Activated naive CD8-positive, alpha-beta T cell treated with anti-CD3 and anti-CD28 coated beads, Interleukin-2, amount 10 ng/mL, durations not matched to agents 7 days and 5 days (primary cell): ENCODE measurements at regions not wholly inside any gene's neighbourhood (a gene's known extent, or its start where the extent isn't known, plus 50 kb on each side); places are given as distances from the start of the nearest gene placed in this dataset.

ENCODE experiments used
- ATAC-seq: fragments of 150-1000 bp; cut with Tn5 transposase; one replicate; pipeline ENCODE4 v1.10.0; 2021; ENCODE audit warnings: low read depth, moderate library complexity
- POLR2A ChIA-PET: fragments of 350-600 bp; sonication (Branson Sonifier 250); formaldehyde crosslinking; loops from one replicate; lab custom pipeline; 2021; ENCODE audit warnings: antibody characterized with exemption; lab: Charles Lee
- DNase-seq: peaks from one replicate; pipeline ENCODE4 v3.0.0; 2021
- H3K27ac Mint-ChIP-seq: one replicate; pipeline ENCODE4 v1.8.0; 2022; ENCODE audit warnings: mild to moderate bottlenecking, mixed read lengths
- H3K27me3 Mint-ChIP-seq: one replicate; pipeline ENCODE4 v1.8.0; 2022; ENCODE audit warnings: mild to moderate bottlenecking, moderate library complexity, mixed read lengths
- H3K36me3 Mint-ChIP-seq: one replicate; pipeline ENCODE4 v1.8.0; 2021; ENCODE audit warnings: mild to moderate bottlenecking, mixed read lengths
- H3K4me1 Mint-ChIP-seq: one replicate; pipeline ENCODE4 v1.8.0; 2021; ENCODE audit warnings: mixed read lengths
- H3K4me3 Mint-ChIP-seq: one replicate; pipeline ENCODE4 v1.8.0; 2022; ENCODE audit warnings: mild to moderate bottlenecking, moderate library complexity, mixed read lengths
- H3K9me3 Mint-ChIP-seq: one replicate; pipeline ENCODE4 v1.8.0; 2021; ENCODE audit warnings: mixed read lengths

GRCh38 chr1:70528590-70529333, 117.7 kb downstream of the CTH start:
- Mint-ChIP-seq H3K27ac (no peak overlapping the region), H3K4me1 (peaks cover 2% of the 10 kb centered on the region), H3K9me3 (no peaks in the 10 kb centered on the region), H3K4me3 (no peak overlapping the region), H3K27me3 (peaks cover 28% of the 10 kb centered on the region), H3K36me3 (no peaks in the 10 kb centered on the region)
- DNase-seq (no peak), ATAC-seq (peak; percentile 47)
- POLR2A ChIA-PET, result interaction anchor here (0.7 kb wide), 1 partner anchor 83 kb away, joined by 3 read pairs; no protein-coding TSS in a partner anchor

GRCh38 chr1:70536708-70537366, 125.8 kb downstream of the CTH start:
- Mint-ChIP-seq H3K9me3 (no peaks in the 10 kb centered on the region), H3K36me3 (no peaks in the 10 kb centered on the region), H3K4me3 (no peak overlapping the region), H3K27ac (no peak overlapping the region), H3K27me3 (peaks cover 20% of the 10 kb centered on the region), H3K4me1 (no peaks in the 10 kb centered on the region)
- POLR2A ChIA-PET, result no interaction called here
- ATAC-seq (no peak), DNase-seq (no peak)

DNA sequence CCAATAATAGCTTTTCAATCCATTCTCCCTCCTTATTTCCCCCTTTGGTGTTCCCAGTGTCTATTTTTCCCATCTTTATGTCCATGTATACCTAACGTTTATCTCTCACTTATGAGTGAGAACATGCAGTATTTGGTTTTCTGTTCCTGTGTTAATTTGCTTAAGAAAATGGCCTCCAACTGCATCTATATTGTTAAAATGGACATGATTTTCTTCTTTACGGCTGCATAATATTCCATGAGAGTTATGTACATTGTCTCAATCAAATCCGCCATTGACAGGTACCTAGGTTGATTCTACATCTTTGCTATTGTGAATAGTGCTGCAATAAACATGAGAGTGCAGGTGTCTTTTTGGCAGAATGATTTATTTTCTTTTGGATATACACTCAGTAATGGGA, 126.7 kb downstream of the CTH start:
- ATAC-seq, result no peak
- H3K36me3 Mint-ChIP-seq, result no peaks in the 10 kb centered on the region
- H3K4me3 Mint-ChIP-seq, result no peak overlapping the region
- DNase-seq, result no peak
- H3K27me3 Mint-ChIP-seq, result peaks cover 24% of the 10 kb centered on the region
- no peaks in the 10 kb centered on the region for H3K4me1 Mint-ChIP-seq
- no peak overlapping the region for H3K27ac Mint-ChIP-seq
- H3K9me3 Mint-ChIP-seq, result no peaks in the 10 kb centered on the region
- POLR2A ChIA-PET, result no interaction called here

DNA sequence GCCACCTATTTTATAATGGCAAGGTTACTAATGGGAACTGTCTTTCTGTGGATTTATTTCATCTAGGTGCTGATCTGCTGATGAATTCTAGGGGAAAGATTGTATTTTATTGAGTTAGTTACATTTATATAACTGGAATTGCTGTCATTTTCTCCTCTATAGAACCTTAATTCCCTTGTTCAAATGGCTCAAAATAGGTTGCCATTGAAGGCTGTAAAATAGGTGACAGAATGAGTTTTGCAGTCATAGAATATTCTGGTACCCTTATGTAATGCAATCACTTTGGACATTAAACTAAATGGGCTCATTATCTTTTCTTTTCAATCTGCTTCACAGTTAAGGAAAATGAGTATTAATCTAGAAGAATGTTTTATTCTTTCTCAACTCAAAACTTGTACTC, 131.0 kb downstream of the CTH start:
- no peak overlapping the region for H3K4me3 Mint-ChIP-seq
- no peaks in the 10 kb centered on the region for H3K9me3 Mint-ChIP-seq
- DNase-seq (no peak), ATAC-seq (no peak)
- H3K27me3 Mint-ChIP-seq, result peaks cover 19% of the 10 kb centered on the region
- H3K4me1 Mint-ChIP-seq, result no peaks in the 10 kb centered on the region
- H3K36me3 Mint-ChIP-seq, result no peaks in the 10 kb centered on the region
- POLR2A ChIA-PET, result no interaction called here
- H3K27ac Mint-ChIP-seq, result no peak overlapping the region

DNA sequence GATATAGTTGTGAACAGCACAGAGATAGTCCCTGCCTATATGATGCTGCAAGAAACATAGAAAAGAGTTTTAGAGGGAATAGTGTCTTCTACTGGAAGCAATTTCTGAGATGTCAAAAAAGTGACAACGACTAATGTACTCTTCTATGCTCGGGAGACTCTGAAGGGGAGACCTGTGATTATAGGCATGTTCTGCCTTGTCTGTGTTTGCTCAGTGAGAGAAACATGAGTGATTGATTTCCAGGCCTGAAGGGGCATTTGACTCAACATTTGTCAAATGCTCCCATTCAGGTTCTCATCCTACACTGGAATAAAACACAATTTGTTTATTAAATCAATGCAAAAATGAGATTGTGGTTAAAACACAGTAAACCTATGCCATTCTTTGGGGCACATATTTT, 131.8 kb downstream of the CTH start:
- no peaks in the 10 kb centered on the region for H3K4me1 Mint-ChIP-seq
- POLR2A ChIA-PET, result no interaction called here
- no peak overlapping the region for H3K27ac Mint-ChIP-seq

DNA sequence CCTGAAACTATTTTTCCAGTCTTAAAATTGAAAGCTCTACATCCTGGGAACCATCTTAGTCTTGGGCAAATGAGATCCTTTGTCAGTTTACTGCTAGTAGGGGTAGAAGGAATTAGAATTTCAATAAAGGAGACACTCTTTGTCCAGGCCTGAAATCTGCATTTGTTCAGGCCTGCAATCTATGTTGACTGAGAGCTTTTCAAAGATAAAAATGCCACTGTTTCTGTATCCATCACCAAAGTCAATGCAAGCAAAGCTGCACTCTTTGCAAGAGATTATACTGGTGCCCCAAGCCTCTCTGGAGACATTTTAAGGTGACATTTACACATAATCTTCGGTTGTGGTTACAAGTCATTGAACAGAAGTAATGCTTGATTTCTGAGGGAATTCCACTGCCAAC, 135.7 kb downstream of the CTH start:
- Mint-ChIP-seq H3K9me3 (no peaks in the 10 kb centered on the region), H3K27me3 (peaks cover 11% of the 10 kb centered on the region), H3K4me1 (no peaks in the 10 kb centered on the region), H3K27ac (no peak overlapping the region), H3K4me3 (no peak overlapping the region), H3K36me3 (no peaks in the 10 kb centered on the region)
- DNase-seq (no peak), ATAC-seq (no peak)
- POLR2A ChIA-PET, result no interaction called here

More for the DNA sequence above, 131.8 kb downstream of the CTH start:
- Mint-ChIP-seq H3K4me3 (no peak overlapping the region), H3K36me3 (no peaks in the 10 kb centered on the region), H3K9me3 (no peaks in the 10 kb centered on the region), H3K27me3 (peaks cover 18% of the 10 kb centered on the region)
- DNase-seq (no peak), ATAC-seq (no peak)

GRCh38 chr1:70552662-70553566, 141.8 kb downstream of the CTH start:
- Mint-ChIP-seq H3K36me3 (no peaks in the 10 kb centered on the region), H3K4me1 (no peaks in the 10 kb centered on the region), H3K9me3 (no peaks in the 10 kb centered on the region), H3K27me3 (peaks cover 14% of the 10 kb centered on the region), H3K27ac (no peak overlapping the region), H3K4me3 (no peak overlapping the region)
- DNase-seq (no peak), ATAC-seq (no peak)
- POLR2A ChIA-PET, result no interaction called here

GRCh38 chr1:70553567-70553956, 142.5 kb downstream of the CTH start:
- Mint-ChIP-seq H3K4me1 (no peaks in the 10 kb centered on the region), H3K4me3 (no peak overlapping the region), H3K9me3 (no peaks in the 10 kb centered on the region), H3K27me3 (peaks cover 14% of the 10 kb centered on the region), H3K36me3 (no peaks in the 10 kb centered on the region), H3K27ac (no peak overlapping the region)
- POLR2A ChIA-PET, result no interaction called here
- ATAC-seq (no peak), DNase-seq (no peak)

DNA sequence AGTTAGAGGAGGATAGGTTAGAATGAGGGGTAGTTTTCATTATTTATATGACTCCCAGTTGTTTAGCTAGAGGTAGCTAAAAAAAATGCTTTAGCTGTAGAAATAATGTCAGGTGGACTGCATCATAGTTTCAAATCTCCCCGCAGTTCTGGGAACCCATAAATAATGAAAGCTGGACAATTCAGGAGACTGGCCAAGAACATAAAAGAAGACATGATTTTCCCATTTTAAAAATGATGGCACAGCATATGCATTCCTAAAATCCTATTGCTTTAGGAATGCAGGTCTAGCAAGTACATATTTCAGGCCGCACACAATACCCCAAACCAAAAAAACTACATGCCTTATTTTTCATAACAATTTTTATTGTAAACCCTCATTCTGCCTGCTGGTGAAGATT, 143.3 kb downstream of the CTH start:
- peaks cover 14% of the 10 kb centered on the region for H3K27me3 Mint-ChIP-seq
- POLR2A ChIA-PET, result no interaction called here
- no peak overlapping the region for H3K27ac Mint-ChIP-seq
- H3K4me1 Mint-ChIP-seq, result no peaks in the 10 kb centered on the region
- no peak overlapping the region for H3K4me3 Mint-ChIP-seq
- H3K36me3 Mint-ChIP-seq, result no peaks in the 10 kb centered on the region
- ATAC-seq, result no peak
- no peak for DNase-seq
- no peaks in the 10 kb centered on the region for H3K9me3 Mint-ChIP-seq

GRCh38 chr1:70556541-70556940, 145.5 kb downstream of the CTH start:
- Mint-ChIP-seq H3K4me1 (no peaks in the 10 kb centered on the region), H3K27me3 (peaks cover 9% of the 10 kb centered on the region), H3K27ac (no peak overlapping the region), H3K9me3 (no peaks in the 10 kb centered on the region), H3K36me3 (no peaks in the 10 kb centered on the region), H3K4me3 (no peak overlapping the region)
- DNase-seq (no peak), ATAC-seq (no peak)
- POLR2A ChIA-PET, result no interaction called here

- no peak overlapping the region for H3K4me3 Mint-ChIP-seq
- no peak overlapping the region for H3K27ac Mint-ChIP-seq
- no peaks in the 10 kb centered on the region for H3K36me3 Mint-ChIP-seq
- DNase-seq (no peak), ATAC-seq (no peak)
- POLR2A ChIA-PET, result no interaction called here
- peaks cover 9% of the 10 kb centered on the region for H3K27me3 Mint-ChIP-seq
- H3K9me3 Mint-ChIP-seq, result peaks cover 1% of the 10 kb centered on the region
- no peaks in the 10 kb centered on the region for H3K4me1 Mint-ChIP-seq
Observed at GRCh38 chr1:70567167-70567566, 156.1 kb downstream of the CTH start.

- H3K4me3 Mint-ChIP-seq, result no peak overlapping the region
- no peak for ATAC-seq
- H3K27me3 Mint-ChIP-seq, result peaks cover 2% of the 10 kb centered on the region
- H3K27ac Mint-ChIP-seq, result no peak overlapping the region
- POLR2A ChIA-PET, result no interaction called here
- no peaks in the 10 kb centered on the region for H3K4me1 Mint-ChIP-seq
- no peak for DNase-seq
- no peaks in the 10 kb centered on the region for H3K9me3 Mint-ChIP-seq
- no peaks in the 10 kb centered on the region for H3K36me3 Mint-ChIP-seq
Observed at GRCh38 chr1:70571191-70571590, 160.1 kb downstream of the CTH start.

DNA sequence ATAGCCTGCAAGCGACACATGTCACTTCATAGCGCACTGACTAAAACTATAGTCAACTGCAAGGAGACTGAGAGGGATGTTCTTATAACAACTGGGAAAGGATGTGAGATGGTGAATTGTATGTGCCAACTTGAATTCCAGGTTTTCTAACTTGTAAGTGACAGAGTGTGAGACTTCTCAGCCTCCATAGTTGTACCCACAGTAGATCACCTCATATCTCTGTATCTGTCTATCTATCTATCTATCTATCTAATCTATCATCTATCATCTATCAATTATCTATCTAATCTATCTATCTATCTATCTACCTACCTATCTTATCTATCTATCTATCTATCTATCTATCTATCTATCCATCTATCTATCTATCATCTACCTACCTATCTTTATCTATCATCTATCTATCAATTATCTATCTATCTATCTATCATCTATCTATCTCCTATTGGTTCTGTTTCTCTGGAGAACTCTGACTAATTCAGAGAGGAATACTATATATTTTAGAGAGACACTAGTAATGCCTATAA, 162.3 kb downstream of the CTH start:
- Mint-ChIP-seq H3K27me3 (peaks cover 6% of the 10 kb centered on the region), H3K4me1 (no peaks in the 10 kb centered on the region), H3K4me3 (no peak overlapping the region), H3K9me3 (no peaks in the 10 kb centered on the region), H3K27ac (no peak overlapping the region), H3K36me3 (no peaks in the 10 kb centered on the region)
- no peak for ATAC-seq
- POLR2A ChIA-PET, result no interaction called here
- no peak for DNase-seq
